Nucleus accumbens (tissue), 56 donors: ENCODE measurements at regions not wholly inside any gene's neighbourhood (a gene's known extent, or its start where the extent isn't known, plus 50 kb on each side); places are given as distances from the start of the nearest gene placed in this dataset.
"Not testable (repeated sequence)": the region's sequence is repeated elsewhere in the genome, so short reads cannot be mapped to it uniquely, and the experiment has no call there.

Source experiments
- DNase-seq, 56 donors: peaks; one replicate each; lab custom pipeline; 2025; lab: John Stamatoyannopoulos, UW

GRCh38 chr3:63092515-63092914 is 185.6 kb upstream of the SYNPR start:
- peak in 1 of 56 donors; percentile 0 for DNase-seq

- no peak for DNase-seq
These were observed 183.3 kb upstream of the SYNPR start for GRCh38 chr3:63094642-63095408.

GRCh38 chr3:63096248-63097058 is 181.7 kb upstream of the SYNPR start:
- DNase-seq, result no peak

GRCh38 chr3:63097396-63097795 is 180.7 kb upstream of the SYNPR start:
- no peak for DNase-seq

GRCh38 chr3:63116922-63117321 is 161.2 kb upstream of the SYNPR start:
- DNase-seq, result no peak

- DNase-seq, result no peak
These were observed 154.0 kb upstream of the SYNPR start for GRCh38 chr3:63124090-63124489.

- no peak for DNase-seq
These were observed 151.6 kb upstream of the SYNPR start for GRCh38 chr3:63126530-63126929.

GRCh38 chr3:63128380-63128779 is 149.7 kb upstream of the SYNPR start:
- no peak for DNase-seq

- DNase-seq, result no peak
These were observed 147.5 kb upstream of the SYNPR start for GRCh38 chr3:63130625-63131024.

- no peak for DNase-seq
These were observed 145.5 kb upstream of the SYNPR start for GRCh38 chr3:63132461-63133250.

- no peak for DNase-seq
These were observed 142.7 kb upstream of the SYNPR start for GRCh38 chr3:63135367-63135766.

- not testable (repeated sequence) for DNase-seq
These were observed 141.9 kb upstream of the SYNPR start for GRCh38 chr3:63136249-63136648.

- no peak for DNase-seq
These were observed 135.4 kb upstream of the SYNPR start for GRCh38 chr3:63142681-63143080.

- DNase-seq, result no peak
These were observed 132.0 kb upstream of the SYNPR start for GRCh38 chr3:63146154-63146553.

- no peak for DNase-seq
These were observed 127.2 kb upstream of the SYNPR start for GRCh38 chr3:63150880-63151279.

- no peak for DNase-seq
These were observed 126.2 kb upstream of the SYNPR start for GRCh38 chr3:63151897-63152296.

- no peak for DNase-seq
These were observed 118.3 kb upstream of the SYNPR start for GRCh38 chr3:63159764-63160163.

- peak in 1 of 56 donors; percentile 3 for DNase-seq
These were observed 111.0 kb upstream of the SYNPR start for GRCh38 chr3:63167113-63167512.

- DNase-seq, result no peak
These were observed 109.9 kb upstream of the SYNPR start for GRCh38 chr3:63168179-63168578.

GRCh38 chr3:63179862-63180522 is 98.1 kb upstream of the SYNPR start:
- no peak for DNase-seq

GRCh38 chr3:63192248-63192647 is 85.9 kb upstream of the SYNPR start:
- DNase-seq, result no peak
